ENCODE measurements at regions not wholly inside any gene's neighbourhood (a gene's known extent, or its start where the extent isn't known, plus 50 kb on each side); places are given as distances from the start of the nearest gene placed in this dataset.
"Not testable (repeated sequence)": the region's sequence is repeated elsewhere in the genome, so short reads cannot be mapped to it uniquely, and the experiment has no call there.

DNA sequence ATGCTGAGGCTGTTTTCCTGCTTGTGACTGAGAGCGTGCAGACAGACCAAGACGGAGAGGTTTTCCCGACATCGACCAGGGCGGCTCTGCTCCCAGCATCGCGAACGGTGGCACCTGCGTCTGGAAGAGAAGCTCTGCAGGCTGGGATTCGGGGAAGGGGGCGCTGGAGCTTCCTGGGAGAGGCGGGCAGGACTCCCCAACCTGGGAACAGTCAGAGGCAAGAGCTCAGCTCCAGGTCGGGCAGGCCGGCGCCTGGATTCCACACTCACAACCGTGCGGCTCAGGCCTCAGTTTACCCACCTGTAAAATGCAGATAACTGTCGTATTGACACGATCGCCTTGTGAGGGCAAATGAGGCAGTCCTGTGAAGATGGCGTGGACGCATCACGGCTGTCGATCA, 332.6 kb downstream of the ADGRD1 start:
- TF ChIP-seq, protein P1, sequence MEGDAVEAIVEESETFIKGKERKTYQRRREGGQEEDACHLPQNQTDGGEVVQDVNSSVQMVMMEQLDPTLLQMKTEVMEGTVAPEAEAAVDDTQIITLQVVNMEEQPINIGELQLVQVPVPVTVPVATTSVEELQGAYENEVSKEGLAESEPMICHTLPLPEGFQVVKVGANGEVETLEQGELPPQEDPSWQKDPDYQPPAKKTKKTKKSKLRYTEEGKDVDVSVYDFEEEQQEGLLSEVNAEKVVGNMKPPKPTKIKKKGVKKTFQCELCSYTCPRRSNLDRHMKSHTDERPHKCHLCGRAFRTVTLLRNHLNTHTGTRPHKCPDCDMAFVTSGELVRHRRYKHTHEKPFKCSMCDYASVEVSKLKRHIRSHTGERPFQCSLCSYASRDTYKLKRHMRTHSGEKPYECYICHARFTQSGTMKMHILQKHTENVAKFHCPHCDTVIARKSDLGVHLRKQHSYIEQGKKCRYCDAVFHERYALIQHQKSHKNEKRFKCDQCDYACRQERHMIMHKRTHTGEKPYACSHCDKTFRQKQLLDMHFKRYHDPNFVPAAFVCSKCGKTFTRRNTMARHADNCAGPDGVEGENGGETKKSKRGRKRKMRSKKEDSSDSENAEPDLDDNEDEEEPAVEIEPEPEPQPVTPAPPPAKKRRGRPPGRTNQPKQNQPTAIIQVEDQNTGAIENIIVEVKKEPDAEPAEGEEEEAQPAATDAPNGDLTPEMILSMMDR (IDR thresholded peaks at IDR 0.05; ENCODE audit: insufficient read depth, low read length): not testable (repeated sequence)
- TF ChIP-seq POLR2AphosphoS5, GABPA (IDR thresholded peaks at IDR 0.05; ENCODE audit: low read depth): not testable (repeated sequence)
